GM12878 (cell line): ENCODE measurements at regions not wholly inside any gene's neighbourhood (a gene's known extent, or its start where the extent isn't known, plus 50 kb on each side); places are given as distances from the start of the nearest gene placed in this dataset.

Experiments used
- ATAC-seq: fragments of 200-7000 bp; cut with Tn5 transposase; 3 replicates; pipeline ENCODE4 v1.9.1; 2020; ENCODE audit warnings: mild to moderate bottlenecking, moderate library complexity
- BruUV-seq: library from RNA; stranded (reverse); fragments of 400-500 nt; replicated peaks from 2 replicates; lab custom pipeline; 2021; lab: Mats Ljungman, UMichigan
- CTCF ChIA-PET: fragments of 300-600 bp; sonication (Branson Sonifier 250); formaldehyde crosslinking; extraction: SDS; loops from one replicate; lab custom pipeline; 2021; ENCODE audit warnings: inconsistent platforms; lab: Yijun Ruan, JAX
- POLR2A ChIA-PET: fragments of 350-600 bp; formaldehyde crosslinking; extraction: SDS; loops from one replicate; lab custom pipeline; 2021; ENCODE audit warnings: inconsistent platforms; lab: Charles Lee
- RAD21 ChIA-PET: fragments of 300-600 bp; sonication (Branson Sonifier 250); formaldehyde crosslinking; loops from one replicate; lab custom pipeline; 2023; ENCODE audit warnings: antibody characterized with exemption; ENCODE audit not compliant: unreplicated experiment; lab: Charles Lee
- SMC1A ChIA-PET: fragments of 300-600 bp; sonication (Branson Sonifier 250); formaldehyde crosslinking; loops from one replicate; lab custom pipeline; 2023; ENCODE audit not compliant: unreplicated experiment, uncharacterized antibody; lab: Charles Lee
- DNase-seq: peaks from one replicate; pipeline ENCODE4 v3.0.0-alpha.2; 2011; ENCODE audit warnings: low read depth, low spot score
- FAIRE-seq: peaks from 3 replicates; lab custom pipeline; 2011; peaks lifted over from hg19 to GRCh38; lab: Jason Lieb, UNC
- H2AFZ ChIP-seq: 2 replicates; pipeline ENCODE4 v1.6.0; 2011; ENCODE audit warnings: low read depth, low read length, control low read depth; ENCODE audit not compliant: control insufficient read depth
- H3K27ac ChIP-seq: 2 replicates; pipeline ENCODE4 v1.5.1; 2011; ENCODE audit warnings: control low read depth; ENCODE audit not compliant: control insufficient read depth, insufficient read depth
- H3K27me3 ChIP-seq, 2 experiments: replicated peaks in 1 of 2; 2 replicates each; pipeline versions ENCODE4 v1.6.0 to v1.6.1; 2011; ENCODE audit warnings: low read length in 1 of 2; ENCODE audit not compliant: control insufficient read depth in 2 of 2, insufficient read depth in 2 of 2
- H3K36me3 ChIP-seq, 2 experiments: 2 replicates each; pipeline ENCODE4 v1.5.1; 2011; ENCODE audit warnings: low read length in 1 of 2; ENCODE audit not compliant: control insufficient read depth in 2 of 2, insufficient read depth in 2 of 2
- H3K4me1 ChIP-seq: 2 replicates; pipeline ENCODE4 v1.6.1; 2011; ENCODE audit warnings: mild to moderate bottlenecking, low read length, moderate library complexity, mixed read lengths; ENCODE audit not compliant: control insufficient read depth, insufficient read depth
- H3K4me2 ChIP-seq: 2 replicates; pipeline ENCODE4 v1.6.0; 2011; ENCODE audit warnings: control low read depth; ENCODE audit not compliant: control insufficient read depth, insufficient read depth
- H3K4me3 ChIP-seq: fragments of 200-600 bp; sonication (generic); 2 replicates; pipeline ENCODE4 v1.5.1; 2016
- H3K79me2 ChIP-seq: 2 replicates; pipeline ENCODE4 v1.6.0; 2011; ENCODE audit warnings: low read length; ENCODE audit not compliant: control insufficient read depth, insufficient read depth
- H3K9ac ChIP-seq: 2 replicates; pipeline ENCODE4 v1.8.0; 2011; ENCODE audit warnings: low read length, control low read depth, mixed read lengths; ENCODE audit not compliant: control insufficient read depth, insufficient read depth
- H3K9me3 ChIP-seq: replicated peaks from 3 replicates; pipeline ENCODE4 v1.5.1; 2011; ENCODE audit warnings: mild to moderate bottlenecking, low read length; ENCODE audit not compliant: control insufficient read depth, insufficient read depth
- H4K20me1 ChIP-seq: 2 replicates; pipeline ENCODE4 v1.6.0; 2011; ENCODE audit not compliant: control insufficient read depth, insufficient read depth
- CBFB ChIP-seq: IDR thresholded peaks from 2 replicates; pipeline ENCODE4 v1.6.1; 2016; ENCODE audit warnings: antibody characterized with exemption, low read depth
- EED ChIP-seq: sonication (generic); IDR thresholded peaks from 2 replicates; pipeline ENCODE4 v1.6.1; 2016; ENCODE audit warnings: antibody characterized with exemption, low read depth
- NFYB ChIP-seq: IDR thresholded peaks from 2 replicates; pipeline ENCODE4 v1.6.1; 2011; ENCODE audit warnings: low read depth, mild to moderate bottlenecking, low read length, improper control_type of control experiment, moderate library complexity; ENCODE audit not compliant: insufficient read depth
- SIX5 ChIP-seq: IDR thresholded peaks from 2 replicates; pipeline ENCODE4 v1.6.1; 2011; ENCODE audit warnings: mild to moderate bottlenecking, low read depth, low read length, moderate library complexity; ENCODE audit not compliant: severe bottlenecking
- SUZ12 ChIP-seq: fragments of 200-600 bp; sonication (generic); IDR thresholded peaks from one replicate; pipeline ENCODE4 v1.6.1; 2018; ENCODE audit warnings: antibody characterized with exemption, mild to moderate bottlenecking; ENCODE audit not compliant: unreplicated experiment
- YBX1 ChIP-seq: fragments of 450-650 bp; IDR thresholded peaks from 2 replicates; pipeline ENCODE4 v1.6.1; 2016; ENCODE audit warnings: antibody characterized with exemption
- YY1 ChIP-seq: IDR thresholded peaks from 2 replicates; pipeline ENCODE4 v1.6.1; 2011; ENCODE audit warnings: low read depth, mild to moderate bottlenecking, low read length
- ZNF622 ChIP-seq: fragments of 450-650 bp; IDR thresholded peaks from 2 replicates; pipeline ENCODE4 v1.6.1; 2017; ENCODE audit warnings: mild to moderate bottlenecking, inconsistent platforms
- WGBS: methylation state at CpG from one replicate; pipeline ENCODE4 v1.1.6; 2016; ENCODE audit warnings: low lambda C conversion rate; ENCODE audit not compliant: insufficient replicate concordance, insufficient coverage; ENCODE audit errors: missing lambda C conversion rate; 5-methylcytosine and 5-hydroxymethylcytosine counted together
- in situ Hi-C: fragments of 300-500 bp; cut with MboI; formaldehyde crosslinking; loops from 9 replicates; pipeline ENCODE4 v1.14.3; 2018; ENCODE audit warnings: mixed read lengths
- intact Hi-C: fragments of 100-400 bp; cut with micrococcal nuclease; formaldehyde crosslinking; loops from one replicate; pipeline ENCODE4 v1.14.2; 2022; ENCODE audit not compliant: unreplicated experiment
- TF ChIP-seq, protein P1 (sequence below): IDR thresholded peaks from 2 replicates; pipeline ENCODE4 v1.6.1; 2012; ENCODE audit warnings: low read depth, low read length, improper control_type of control experiment
- TF ChIP-seq, protein P2 (sequence below): fragments of 450-650 bp; IDR thresholded peaks from 2 replicates; pipeline ENCODE4 v1.6.1; 2017; ENCODE audit warnings: mild to moderate bottlenecking
- TF ChIP-seq, protein P3 (sequence below): IDR thresholded peaks from 2 replicates; pipeline ENCODE4 v1.6.1; 2011; ENCODE audit warnings: low read depth, low read length, improper control_type of control experiment, borderline replicate concordance
- TF ChIP-seq, protein P4 (sequence below): fragments of 450-650 bp; IDR thresholded peaks from 2 replicates; pipeline ENCODE4 v1.6.1; 2017; ENCODE audit warnings: mild to moderate bottlenecking, moderate library complexity
- TF ChIP-seq, protein P5 (sequence below): fragments of 450-650 bp; IDR thresholded peaks from 2 replicates; pipeline ENCODE4 v1.6.1; 2017; ENCODE audit warnings: mild to moderate bottlenecking, moderate library complexity

DNA sequence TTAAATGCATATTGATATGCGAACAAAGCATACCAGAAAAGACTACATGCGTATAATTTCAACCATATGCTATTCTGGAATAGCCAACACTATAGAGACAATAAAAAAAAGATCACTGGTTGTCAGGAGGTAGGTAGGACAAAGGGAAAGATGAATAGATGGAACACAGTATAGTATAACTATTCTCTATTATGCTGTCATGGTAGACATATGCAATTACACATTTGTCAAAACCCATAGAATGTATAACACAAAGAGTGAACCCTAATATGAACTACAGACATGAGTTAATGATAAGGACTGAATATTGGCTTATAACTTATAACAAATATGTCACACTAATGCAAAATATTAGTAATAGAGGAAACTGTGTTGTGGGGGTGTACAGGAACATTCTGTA lies 460.8 kb downstream of the TAF11L14 start (continued):
- TF ChIP-seq, protein P1, sequence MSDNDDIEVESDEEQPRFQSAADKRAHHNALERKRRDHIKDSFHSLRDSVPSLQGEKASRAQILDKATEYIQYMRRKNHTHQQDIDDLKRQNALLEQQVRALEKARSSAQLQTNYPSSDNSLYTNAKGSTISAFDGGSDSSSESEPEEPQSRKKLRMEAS = no peak
- TF ChIP-seq SUZ12 (no peak), YBX1 (no peak), NFYB (no peak)
- TF ChIP-seq, protein P2, sequence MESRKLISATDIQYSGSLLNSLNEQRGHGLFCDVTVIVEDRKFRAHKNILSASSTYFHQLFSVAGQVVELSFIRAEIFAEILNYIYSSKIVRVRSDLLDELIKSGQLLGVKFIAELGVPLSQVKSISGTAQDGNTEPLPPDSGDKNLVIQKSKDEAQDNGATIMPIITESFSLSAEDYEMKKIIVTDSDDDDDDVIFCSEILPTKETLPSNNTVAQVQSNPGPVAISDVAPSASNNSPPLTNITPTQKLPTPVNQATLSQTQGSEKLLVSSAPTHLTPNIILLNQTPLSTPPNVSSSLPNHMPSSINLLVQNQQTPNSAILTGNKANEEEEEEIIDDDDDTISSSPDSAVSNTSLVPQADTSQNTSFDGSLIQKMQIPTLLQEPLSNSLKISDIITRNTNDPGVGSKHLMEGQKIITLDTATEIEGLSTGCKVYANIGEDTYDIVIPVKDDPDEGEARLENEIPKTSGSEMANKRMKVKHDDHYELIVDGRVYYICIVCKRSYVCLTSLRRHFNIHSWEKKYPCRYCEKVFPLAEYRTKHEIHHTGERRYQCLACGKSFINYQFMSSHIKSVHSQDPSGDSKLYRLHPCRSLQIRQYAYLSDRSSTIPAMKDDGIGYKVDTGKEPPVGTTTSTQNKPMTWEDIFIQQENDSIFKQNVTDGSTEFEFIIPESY = no peak
- TF ChIP-seq, protein P3, sequence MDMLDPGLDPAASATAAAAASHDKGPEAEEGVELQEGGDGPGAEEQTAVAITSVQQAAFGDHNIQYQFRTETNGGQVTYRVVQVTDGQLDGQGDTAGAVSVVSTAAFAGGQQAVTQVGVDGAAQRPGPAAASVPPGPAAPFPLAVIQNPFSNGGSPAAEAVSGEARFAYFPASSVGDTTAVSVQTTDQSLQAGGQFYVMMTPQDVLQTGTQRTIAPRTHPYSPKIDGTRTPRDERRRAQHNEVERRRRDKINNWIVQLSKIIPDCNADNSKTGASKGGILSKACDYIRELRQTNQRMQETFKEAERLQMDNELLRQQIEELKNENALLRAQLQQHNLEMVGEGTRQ = no peak

DNA sequence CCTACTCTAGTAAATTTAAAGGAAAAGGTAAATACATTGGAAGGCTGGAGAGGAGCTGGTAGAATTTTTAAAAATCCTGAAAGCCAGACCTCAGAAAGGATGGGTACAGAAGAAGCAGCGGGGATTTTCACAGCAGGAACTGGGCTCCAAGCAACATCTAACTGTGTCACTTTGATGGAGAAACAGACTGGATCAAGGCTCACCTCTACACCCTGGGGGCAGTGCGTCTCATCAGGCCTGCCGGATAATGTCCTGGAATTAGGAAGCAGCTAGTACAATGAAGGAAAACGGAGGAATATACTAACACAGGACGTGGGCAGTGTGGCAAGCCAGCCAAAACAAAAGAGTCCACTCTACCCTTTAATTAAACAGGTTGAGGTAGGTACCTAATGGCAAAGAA lies 463.6 kb downstream of the TAF11L14 start:
- ChIA-PET SMC1A (no interaction called here), POLR2A (no interaction called here), RAD21 (no interaction called here), CTCF (no interaction called here)
- in situ Hi-C loops (no loop called here), intact Hi-C loops (no loop called here)
- H3K36me3 ChIP-seq = no peaks in the 10 kb centered on the region
- ATAC-seq (no peak), FAIRE-seq (no peak), DNase-seq (no peak)
- no peaks in the 10 kb centered on the region for H3K9me3 ChIP-seq
- no peak overlapping the region for H3K4me3 ChIP-seq
- H3K27me3 ChIP-seq = no peaks in the 10 kb centered on the region
- no peak overlapping the region for H2AFZ ChIP-seq
- WGBS = 44% methylated on average over 5 of the region's 5 CpGs
- H4K20me1 ChIP-seq = no peaks in the 10 kb centered on the region
- no peak overlapping the region for H3K9ac ChIP-seq
- BruUV-seq = no TSS peak
- no peaks in the 10 kb centered on the region for H3K4me1 ChIP-seq
- no peak overlapping the region for H3K27ac ChIP-seq
- no peak overlapping the region for H3K4me2 ChIP-seq
- no peaks in the 10 kb centered on the region for H3K79me2 ChIP-seq
- TF ChIP-seq YY1 = no peak
- TF ChIP-seq EED = no peak
- TF ChIP-seq, protein P4, sequence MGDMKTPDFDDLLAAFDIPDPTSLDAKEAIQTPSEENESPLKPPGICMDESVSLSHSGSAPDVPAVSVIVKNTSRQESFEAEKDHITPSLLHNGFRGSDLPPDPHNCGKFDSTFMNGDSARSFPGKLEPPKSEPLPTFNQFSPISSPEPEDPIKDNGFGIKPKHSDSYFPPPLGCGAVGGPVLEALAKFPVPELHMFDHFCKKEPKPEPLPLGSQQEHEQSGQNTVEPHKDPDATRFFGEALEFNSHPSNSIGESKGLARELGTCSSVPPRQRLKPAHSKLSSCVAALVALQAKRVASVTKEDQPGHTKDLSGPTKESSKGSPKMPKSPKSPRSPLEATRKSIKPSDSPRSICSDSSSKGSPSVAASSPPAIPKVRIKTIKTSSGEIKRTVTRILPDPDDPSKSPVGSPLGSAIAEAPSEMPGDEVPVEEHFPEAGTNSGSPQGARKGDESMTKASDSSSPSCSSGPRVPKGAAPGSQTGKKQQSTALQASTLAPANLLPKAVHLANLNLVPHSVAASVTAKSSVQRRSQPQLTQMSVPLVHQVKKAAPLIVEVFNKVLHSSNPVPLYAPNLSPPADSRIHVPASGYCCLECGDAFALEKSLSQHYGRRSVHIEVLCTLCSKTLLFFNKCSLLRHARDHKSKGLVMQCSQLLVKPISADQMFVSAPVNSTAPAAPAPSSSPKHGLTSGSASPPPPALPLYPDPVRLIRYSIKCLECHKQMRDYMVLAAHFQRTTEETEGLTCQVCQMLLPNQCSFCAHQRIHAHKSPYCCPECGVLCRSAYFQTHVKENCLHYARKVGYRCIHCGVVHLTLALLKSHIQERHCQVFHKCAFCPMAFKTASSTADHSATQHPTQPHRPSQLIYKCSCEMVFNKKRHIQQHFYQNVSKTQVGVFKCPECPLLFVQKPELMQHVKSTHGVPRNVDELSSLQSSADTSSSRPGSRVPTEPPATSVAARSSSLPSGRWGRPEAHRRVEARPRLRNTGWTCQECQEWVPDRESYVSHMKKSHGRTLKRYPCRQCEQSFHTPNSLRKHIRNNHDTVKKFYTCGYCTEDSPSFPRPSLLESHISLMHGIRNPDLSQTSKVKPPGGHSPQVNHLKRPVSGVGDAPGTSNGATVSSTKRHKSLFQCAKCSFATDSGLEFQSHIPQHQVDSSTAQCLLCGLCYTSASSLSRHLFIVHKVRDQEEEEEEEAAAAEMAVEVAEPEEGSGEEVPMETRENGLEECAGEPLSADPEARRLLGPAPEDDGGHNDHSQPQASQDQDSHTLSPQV = no peak
- no peak for TF ChIP-seq YBX1
- TF ChIP-seq, protein P5, sequence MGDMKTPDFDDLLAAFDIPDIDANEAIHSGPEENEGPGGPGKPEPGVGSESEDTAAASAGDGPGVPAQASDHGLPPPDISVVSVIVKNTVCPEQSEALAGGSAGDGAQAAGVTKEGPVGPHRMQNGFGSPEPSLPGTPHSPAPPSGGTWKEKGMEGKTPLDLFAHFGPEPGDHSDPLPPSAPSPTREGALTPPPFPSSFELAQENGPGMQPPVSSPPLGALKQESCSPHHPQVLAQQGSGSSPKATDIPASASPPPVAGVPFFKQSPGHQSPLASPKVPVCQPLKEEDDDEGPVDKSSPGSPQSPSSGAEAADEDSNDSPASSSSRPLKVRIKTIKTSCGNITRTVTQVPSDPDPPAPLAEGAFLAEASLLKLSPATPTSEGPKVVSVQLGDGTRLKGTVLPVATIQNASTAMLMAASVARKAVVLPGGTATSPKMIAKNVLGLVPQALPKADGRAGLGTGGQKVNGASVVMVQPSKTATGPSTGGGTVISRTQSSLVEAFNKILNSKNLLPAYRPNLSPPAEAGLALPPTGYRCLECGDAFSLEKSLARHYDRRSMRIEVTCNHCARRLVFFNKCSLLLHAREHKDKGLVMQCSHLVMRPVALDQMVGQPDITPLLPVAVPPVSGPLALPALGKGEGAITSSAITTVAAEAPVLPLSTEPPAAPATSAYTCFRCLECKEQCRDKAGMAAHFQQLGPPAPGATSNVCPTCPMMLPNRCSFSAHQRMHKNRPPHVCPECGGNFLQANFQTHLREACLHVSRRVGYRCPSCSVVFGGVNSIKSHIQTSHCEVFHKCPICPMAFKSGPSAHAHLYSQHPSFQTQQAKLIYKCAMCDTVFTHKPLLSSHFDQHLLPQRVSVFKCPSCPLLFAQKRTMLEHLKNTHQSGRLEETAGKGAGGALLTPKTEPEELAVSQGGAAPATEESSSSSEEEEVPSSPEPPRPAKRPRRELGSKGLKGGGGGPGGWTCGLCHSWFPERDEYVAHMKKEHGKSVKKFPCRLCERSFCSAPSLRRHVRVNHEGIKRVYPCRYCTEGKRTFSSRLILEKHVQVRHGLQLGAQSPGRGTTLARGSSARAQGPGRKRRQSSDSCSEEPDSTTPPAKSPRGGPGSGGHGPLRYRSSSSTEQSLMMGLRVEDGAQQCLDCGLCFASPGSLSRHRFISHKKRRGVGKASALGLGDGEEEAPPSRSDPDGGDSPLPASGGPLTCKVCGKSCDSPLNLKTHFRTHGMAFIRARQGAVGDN = no peak
- TF ChIP-seq CBFB = no peak
- no peak for TF ChIP-seq SIX5
- TF ChIP-seq ZNF622 = no peak
